Hematopoietic multipotent progenitor cell treated with erythropoietin and hydrocortisone succinate and interleukin-3 and kit ligand, for 4 days (in vitro differentiated cells): ENCODE measurements at regions not wholly inside any gene's neighbourhood (a gene's known extent, or its start where the extent isn't known, plus 50 kb on each side); places are given as distances from the start of the nearest gene placed in this dataset.

Experiments
- DNase-seq: peaks from one replicate; pipeline ENCODE4 v3.0.0-alpha.2; 2015

GRCh38 chr12:88418856-88419497 is 161.3 kb downstream of the KITLG start:
- no peak for DNase-seq

- DNase-seq = no peak
Measured at GRCh38 chr12:88419794-88420193, 160.5 kb downstream of the KITLG start.

- DNase-seq = no peak
Measured at GRCh38 chr12:88420457-88420856, 159.8 kb downstream of the KITLG start.

- DNase-seq = no peak
Measured at GRCh38 chr12:88424791-88425730, 155.2 kb downstream of the KITLG start.

DNA sequence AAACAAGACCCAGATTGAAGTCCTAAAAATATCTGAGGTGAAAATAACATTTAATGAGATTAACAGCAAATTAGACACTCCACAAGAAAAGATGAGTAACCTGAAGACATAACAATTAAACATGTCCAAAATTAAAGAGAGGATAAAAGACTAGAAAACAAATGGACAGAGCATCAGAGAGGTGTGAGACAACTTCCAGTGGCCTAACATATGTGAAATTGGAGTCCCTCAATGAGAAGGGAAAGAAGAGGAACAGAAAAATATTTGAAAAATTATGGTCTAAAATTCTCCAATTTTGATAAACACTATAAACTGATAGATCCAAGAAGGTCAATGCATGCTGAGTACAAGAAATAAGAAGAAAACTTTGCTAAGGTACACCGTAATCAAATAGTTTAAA is 151.9 kb downstream of the KITLG start:
- no peak for DNase-seq

DNA sequence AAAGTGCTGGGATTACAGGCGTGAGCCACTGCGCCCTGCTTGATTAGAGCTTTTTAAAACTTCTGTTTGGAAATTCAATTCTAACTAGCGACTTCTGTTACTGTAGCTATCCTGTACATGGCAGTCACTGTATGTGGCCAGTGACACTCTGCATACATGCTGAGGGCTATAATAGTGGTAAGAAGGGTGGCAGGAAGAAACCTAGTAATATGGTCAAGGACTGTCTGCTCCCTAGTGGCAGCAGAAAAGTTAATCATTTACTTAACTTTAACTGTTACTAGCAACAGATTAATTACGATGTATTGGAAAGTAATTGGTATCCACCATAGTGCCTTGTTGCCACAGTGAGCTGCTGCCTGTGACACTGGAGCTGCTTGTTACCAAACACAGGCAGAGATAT is 149.0 kb downstream of the KITLG start:
- no peak for DNase-seq

- DNase-seq = peak; percentile 34
Measured at GRCh38 chr12:88432531-88433490, 147.5 kb downstream of the KITLG start.

- DNase-seq = peak; percentile 91
Measured at GRCh38 chr12:88433997-88434703, 146.1 kb downstream of the KITLG start.

- DNase-seq = no peak
Measured at GRCh38 chr12:88435334-88436076, 144.8 kb downstream of the KITLG start.

DNA sequence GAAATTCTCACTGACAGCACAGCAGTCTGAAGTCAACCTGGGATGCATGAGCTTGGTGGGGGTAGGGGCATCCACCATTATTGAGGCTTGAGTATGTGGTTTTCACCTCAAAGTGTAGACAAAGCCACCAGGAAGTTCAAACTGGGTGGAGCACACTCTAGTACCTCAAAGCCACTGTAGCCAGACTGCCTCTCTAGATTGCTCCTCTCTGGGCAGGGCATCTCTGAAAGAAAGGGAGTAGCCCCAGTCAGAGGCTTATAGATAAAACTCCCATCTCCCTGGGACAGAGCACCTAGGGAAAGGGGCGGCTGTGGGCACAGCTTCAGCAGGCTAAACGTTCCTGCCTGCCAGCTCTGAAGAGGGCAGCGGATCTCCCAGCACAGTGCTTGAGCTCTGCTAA is 143.0 kb downstream of the KITLG start:
- peak; percentile 62 for DNase-seq
